Left lobe of liver (tissue), 2 donors: ENCODE measurements at regions not wholly inside any gene's neighbourhood (a gene's known extent, or its start where the extent isn't known, plus 50 kb on each side); places are given as distances from the start of the nearest gene placed in this dataset.

Experiments used
- ATAC-seq: fragments of 200-7000 bp; cut with Tn5 transposase; one replicate; pipeline ENCODE4 v1.9.1; 2020; ENCODE audit warnings: mild to moderate bottlenecking, moderate library complexity
- DNase-seq: peaks from one replicate; pipeline ENCODE4 v3.0.0-alpha.2; 2020; ENCODE audit warnings: low spot score
- donor health status: DM: no; HTN: no; CAD: no; lungs with moderate emphysema.
- donor health status: DM: no; HTN: yes; CAD: no.

DNA sequence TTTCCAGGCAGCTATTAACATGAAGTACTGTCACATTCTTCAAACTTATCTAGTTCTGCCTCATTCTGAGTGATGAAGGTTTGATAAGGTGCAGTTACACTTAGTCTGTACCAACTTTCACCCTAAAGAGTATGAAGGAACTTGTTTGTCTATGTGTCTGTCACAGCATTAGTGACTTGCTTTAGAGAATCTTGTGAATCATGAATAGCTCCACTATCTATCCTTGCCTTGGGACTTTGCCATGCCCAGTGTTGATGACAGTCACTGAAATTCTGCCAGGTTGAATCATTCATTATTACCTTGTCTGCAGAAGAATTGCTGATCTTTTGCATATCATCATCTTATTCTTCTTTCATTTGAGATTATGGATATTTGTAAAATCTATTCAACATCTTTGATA is 50.9 kb upstream of the A1CF start:
- DNase-seq (no peak), ATAC-seq (no peak)

GRCh38 chr10:50937230-50937907 is 51.9 kb upstream of the A1CF start:
- DNase-seq = no peak
- ATAC-seq = peak; percentile 85

DNA sequence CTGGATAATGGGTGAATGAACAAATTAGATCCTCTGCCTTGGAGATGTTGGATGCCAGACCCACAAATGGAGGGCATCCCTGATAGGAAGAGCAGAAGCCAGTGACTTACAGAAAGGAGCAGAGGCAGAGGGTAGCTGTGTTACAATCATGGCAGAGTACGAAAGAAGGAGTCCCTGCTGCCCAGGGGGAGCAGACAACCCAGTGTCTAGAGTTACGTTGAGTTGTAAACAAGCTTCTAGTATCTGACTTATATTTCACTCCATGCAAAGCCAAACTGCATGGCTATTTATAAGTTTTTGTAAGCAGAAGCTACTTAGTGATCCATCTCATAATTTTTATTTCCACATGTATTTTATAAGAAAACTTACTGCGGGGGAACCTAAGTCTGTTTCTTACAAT is 56.2 kb upstream of the A1CF start:
- ATAC-seq (no peak), DNase-seq (no peak)

DNA sequence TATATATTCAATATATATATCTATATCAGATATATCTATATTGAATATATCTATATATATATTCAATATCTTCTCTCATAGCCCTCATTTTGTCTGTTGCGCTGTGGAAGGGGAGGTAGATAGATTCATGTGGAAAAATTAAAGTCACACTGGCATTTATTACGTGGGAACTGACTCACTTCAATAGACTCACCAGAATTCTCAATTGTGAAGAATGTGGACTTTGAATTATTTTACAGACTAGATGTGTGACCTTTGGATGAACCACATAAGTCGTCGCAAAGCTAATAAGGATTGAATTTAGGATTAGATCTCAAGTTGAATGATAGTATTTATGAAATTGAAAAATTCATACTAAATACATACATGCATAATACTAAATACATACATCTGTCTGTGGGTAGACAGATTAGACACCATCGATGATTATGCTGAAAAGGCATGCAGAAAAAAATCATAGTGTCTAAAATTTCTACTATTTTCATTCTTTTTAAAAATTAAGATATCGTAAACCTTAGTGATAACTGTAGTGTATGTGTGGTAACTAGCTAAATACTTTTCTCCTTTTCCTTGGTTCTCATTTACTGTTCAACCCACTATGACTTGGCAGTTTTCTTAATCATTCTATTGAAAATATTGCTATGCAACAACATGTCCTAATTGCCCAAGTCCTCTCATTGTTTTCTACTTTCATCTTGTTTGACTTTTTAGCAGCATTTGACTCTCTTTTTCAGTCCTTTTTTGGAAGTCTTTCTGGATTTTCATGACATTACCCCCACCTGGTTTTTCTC is 61.8 kb upstream of the A1CF start:
- no peak for ATAC-seq
- DNase-seq = no peak

- DNase-seq (no peak), ATAC-seq (no peak)
These were observed 65.9 kb upstream of the A1CF start for GRCh38 chr10:50951365-50951764.

- no peak for ATAC-seq
- no peak for DNase-seq
These were observed 75.9 kb upstream of the A1CF start for GRCh38 chr10:50961297-50961696.

GRCh38 chr10:50963063-50963462 is 77.6 kb upstream of the A1CF start:
- no peak for DNase-seq
- no peak for ATAC-seq

GRCh38 chr10:50968386-50969091 is 83.1 kb upstream of the A1CF start:
- ATAC-seq (no peak), DNase-seq (no peak)

DNA sequence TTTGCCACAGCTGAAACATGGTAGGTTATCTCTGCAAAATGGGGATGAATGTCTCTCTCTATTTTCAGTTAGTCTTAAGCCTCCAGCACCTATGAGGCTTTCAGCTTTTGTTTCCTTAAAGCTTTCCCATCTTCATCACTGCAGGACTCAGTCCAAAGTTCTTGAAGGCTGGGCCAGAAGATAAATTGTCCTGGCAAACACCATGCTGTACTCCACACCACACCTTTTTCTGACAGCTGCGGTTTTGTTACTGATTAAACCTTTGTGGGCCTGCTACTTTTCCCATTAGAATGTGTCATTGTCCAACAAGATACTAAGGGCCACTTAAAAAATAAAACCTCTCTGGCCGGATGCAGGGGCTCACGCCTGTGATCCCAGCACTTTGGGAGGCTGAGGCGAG is 87.2 kb upstream of the A1CF start:
- ATAC-seq (peak; percentile 46), DNase-seq (no peak)

GRCh38 chr10:50981385-50981784 is 92.9 kb upstream of the PRKG1 start:
- DNase-seq (no peak), ATAC-seq (no peak)

DNA sequence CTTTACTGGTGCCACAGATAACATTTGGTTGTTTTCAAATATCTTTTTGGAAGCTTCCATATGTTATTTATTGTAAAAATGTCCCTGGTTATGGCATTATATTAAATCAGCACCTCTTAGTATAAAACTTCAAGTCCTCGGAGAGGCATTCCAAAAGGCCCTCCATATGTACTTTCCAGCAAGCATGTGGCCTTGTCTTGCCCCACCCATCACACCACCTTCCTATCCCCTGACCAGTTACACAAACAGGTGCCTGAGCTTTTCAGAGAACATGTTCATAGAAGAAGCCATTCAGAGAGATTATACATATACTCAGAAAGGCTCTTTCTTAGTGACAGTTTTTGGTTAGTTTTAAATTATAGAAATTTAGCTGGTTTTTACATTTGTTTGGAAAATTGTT is 92.4 kb upstream of the PRKG1 start:
- DNase-seq (no peak), ATAC-seq (no peak)

DNA sequence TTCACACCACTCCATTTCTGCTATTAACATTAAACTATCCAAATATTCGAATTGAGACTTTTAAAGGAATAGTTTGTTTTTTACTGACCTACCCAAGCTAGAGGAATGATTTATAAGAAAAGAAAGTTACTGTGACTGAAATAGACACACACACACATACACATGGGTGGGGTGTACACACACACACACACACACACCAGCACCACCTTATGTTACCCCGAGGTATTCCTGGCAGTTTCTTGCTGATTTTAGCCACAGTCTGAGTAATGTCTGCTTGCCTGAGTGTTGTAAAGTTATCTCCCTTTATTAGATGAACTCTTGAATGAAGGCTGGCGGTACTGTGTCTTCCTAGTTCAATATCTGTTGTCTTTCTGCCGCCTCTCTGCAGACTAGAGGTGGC is 91.3 kb upstream of the PRKG1 start:
- no peak for ATAC-seq

GRCh38 chr10:50987934-50988333 is 86.4 kb upstream of the PRKG1 start:
- no peak for DNase-seq

More for the DNA sequence above, 91.3 kb upstream of the PRKG1 start:
- no peak for DNase-seq

GRCh38 chr10:50988792-50989191 is 85.5 kb upstream of the PRKG1 start:
- no peak for ATAC-seq
- no peak for DNase-seq

More at GRCh38 chr10:50987934-50988333, 86.4 kb upstream of the PRKG1 start:
- ATAC-seq = no peak

- ATAC-seq = peak; percentile 53
- DNase-seq = no peak
These were observed 83.5 kb upstream of the PRKG1 start for GRCh38 chr10:50990568-50991455.

GRCh38 chr10:50991456-50992355 is 82.6 kb upstream of the PRKG1 start:
- DNase-seq (peak; percentile 47), ATAC-seq (peak; percentile 65)

DNA sequence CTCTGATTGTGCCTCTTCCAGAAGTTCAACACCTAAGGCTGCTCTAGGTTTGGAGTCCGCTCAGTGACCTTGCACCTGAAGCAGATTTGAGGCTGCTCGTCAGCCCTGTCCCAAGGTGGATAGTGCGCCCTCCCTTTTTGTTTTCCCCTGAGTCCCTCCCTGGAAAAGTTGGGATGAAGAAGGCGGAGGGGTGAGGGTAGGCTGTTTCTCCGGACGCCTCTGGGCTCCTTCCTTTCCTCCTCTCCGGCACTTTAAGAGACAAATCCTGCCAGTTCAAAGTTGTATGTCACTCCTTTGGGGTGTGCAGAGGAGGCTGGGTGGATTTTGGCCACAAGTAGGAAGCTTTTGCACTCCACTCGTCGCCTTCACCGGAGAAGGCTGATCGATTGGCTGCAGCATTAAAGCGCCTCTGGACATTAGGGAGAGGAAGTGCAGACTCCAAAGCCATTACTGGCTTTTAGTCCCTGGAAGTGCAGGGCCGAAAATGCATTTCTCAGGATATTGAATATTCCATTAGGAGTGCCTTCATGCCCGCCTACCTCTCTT is 81.9 kb upstream of the PRKG1 start:
- ATAC-seq (peak; percentile 53), DNase-seq (no peak)

GRCh38 chr10:50992972-50993766 is 81.1 kb upstream of the PRKG1 start:
- DNase-seq (no peak), ATAC-seq (no peak)

DNA sequence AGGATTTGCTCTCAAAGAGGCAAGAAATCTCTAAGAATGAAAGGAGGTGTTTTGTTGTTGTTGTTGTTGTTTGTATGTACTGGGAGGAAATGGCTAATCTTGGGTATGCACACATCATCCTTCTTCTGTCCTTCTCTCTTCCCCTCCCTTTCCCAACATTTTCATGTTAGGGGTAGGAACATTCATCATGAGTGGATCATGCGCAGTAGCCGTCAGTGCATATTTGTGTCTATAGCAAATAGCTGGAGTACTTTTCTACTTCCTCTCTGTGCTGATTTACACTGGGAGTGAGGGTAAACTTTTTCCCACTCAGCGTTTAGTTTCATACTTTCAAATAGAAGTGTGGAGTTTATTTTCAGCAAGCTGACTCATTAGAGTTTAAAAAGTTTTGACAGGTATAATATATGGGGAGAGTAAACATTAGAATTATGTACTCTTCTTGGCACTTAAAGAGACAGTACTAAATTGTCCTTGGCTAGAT is 80.5 kb upstream of the PRKG1 start:
- no peak for DNase-seq
- ATAC-seq = peak; percentile 16
